ENCODE measurements at regions not wholly inside any gene's neighbourhood (a gene's known extent, or its start where the extent isn't known, plus 50 kb on each side); places are given as distances from the start of the nearest gene placed in this dataset.

DNA sequence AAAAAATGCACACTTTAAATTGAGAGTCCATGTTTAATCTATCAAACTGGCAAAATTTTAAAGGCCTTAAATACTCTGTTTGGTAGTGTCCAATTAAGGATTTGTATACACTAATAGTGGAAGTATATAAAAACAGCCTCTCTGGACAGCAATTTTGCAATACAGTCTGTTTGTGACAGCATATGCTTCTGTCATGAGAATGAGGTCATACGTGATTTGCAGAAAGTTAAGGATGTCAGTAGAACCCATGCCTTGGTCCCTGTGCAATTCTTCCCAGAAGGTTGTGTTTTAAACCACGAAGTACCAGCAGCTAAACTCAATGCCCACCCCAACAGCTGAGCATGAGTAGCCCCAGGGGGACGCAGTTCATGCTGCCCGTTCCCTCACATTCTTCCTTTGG is 78.4 kb downstream of the AIPL1 start:
- Histone ChIP-seq H3K27ac (no peak overlapping the region), H3K36me3 (no peaks in the 10 kb centered on the region), H3K4me1 (peaks cover 0 to 8% (median 0%) of the 10 kb centered on the region in 9 donors), H3K27me3 (peaks cover 0 to 14% (median 8%) of the 10 kb centered on the region in 7 donors), H3K4me3 (no peak overlapping the region), H3K9me3 (peaks cover 0 to 4% (median 0%) of the 10 kb centered on the region in 11 donors)
- 64 to 68% methylated on average over 4 of the region's 4 CpGs for WGBS, 2 donors
- TF ChIP-seq, protein P1, sequence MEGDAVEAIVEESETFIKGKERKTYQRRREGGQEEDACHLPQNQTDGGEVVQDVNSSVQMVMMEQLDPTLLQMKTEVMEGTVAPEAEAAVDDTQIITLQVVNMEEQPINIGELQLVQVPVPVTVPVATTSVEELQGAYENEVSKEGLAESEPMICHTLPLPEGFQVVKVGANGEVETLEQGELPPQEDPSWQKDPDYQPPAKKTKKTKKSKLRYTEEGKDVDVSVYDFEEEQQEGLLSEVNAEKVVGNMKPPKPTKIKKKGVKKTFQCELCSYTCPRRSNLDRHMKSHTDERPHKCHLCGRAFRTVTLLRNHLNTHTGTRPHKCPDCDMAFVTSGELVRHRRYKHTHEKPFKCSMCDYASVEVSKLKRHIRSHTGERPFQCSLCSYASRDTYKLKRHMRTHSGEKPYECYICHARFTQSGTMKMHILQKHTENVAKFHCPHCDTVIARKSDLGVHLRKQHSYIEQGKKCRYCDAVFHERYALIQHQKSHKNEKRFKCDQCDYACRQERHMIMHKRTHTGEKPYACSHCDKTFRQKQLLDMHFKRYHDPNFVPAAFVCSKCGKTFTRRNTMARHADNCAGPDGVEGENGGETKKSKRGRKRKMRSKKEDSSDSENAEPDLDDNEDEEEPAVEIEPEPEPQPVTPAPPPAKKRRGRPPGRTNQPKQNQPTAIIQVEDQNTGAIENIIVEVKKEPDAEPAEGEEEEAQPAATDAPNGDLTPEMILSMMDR (IDR thresholded peaks at IDR 0.05): no peak
- intact Hi-C loops (cut with DNase I): no loop called here
- DNase-seq: no peak
- no peak for ATAC-seq

DNA sequence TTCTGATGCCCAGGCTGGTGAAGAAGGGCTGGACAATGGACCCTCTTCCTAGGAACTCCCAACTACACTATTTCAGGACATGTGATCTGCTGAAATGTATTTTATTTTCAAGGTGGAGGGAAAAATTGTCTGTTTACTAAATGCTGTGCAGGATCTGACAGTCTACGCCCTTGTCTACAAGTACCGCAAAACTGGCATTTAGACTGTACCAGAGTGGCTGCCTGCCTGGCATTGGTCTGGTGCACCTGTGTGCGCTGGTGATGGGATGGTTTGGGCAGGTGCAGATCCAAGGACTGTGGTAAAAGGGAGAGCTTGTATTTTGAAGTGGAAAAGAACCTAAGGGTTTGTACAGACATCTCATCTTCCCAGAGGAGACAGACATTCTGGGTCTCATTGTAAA is 79.7 kb downstream of the AIPL1 start:
- ATAC-seq: no peak
- peaks cover 0 to 18% (median 8%) of the 10 kb centered on the region in 7 donors for H3K27me3 ChIP-seq
- WGBS, 2 donors: 81 to 94% methylated on average over 3 of the region's 3 CpGs

DNA sequence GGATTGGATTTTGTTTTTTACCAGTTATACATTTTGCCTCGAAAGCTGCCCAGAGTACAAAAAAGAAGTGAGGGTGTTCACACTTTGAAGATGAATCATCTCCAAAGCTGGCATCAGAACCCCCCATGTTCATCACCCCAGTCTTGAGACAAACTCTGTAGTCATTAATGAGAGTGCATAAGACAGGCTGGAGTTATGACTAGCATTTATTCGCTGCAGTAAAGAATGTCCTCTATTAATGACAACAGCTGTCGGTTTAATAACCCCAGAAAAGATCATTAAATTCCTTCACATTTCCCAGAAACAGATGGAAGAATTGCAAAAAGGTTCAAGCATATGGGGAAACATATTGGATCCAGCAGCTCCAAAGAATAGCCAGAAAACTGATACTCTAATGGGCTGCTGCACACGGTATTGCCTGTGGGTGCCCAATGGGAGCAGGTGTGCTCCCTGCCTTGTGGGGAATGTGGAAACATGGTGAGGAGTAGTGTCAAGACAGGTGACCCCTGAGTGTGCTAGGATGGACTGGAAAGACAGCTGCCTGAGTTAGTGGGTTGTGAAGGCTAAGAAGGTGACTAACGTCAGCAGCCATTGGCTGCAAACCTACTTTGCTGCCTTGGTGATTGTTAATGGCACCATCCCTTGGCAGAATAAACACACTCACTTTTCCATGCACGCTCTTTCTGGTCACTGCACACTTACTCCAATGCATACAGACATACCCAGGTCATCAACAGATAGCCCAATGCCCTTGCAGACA is 81.9 kb downstream of the AIPL1 start:
- Histone ChIP-seq H3K27me3 (peaks cover 0 to 19% (median 11%) of the 10 kb centered on the region in 7 donors), H3K36me3 (no peaks in the 10 kb centered on the region), H3K9me3 (peaks cover 0 to 4% (median 0%) of the 10 kb centered on the region in 11 donors), H3K4me1 (no peaks in the 10 kb centered on the region), H3K4me3 (no peak overlapping the region), H3K27ac (no peak overlapping the region)
- TF ChIP-seq, protein P1 (IDR thresholded peaks at IDR 0.05): no peak
- DNase-seq (no peak), ATAC-seq (no peak)
- intact Hi-C loops (cut with DNase I): no loop called here
- 81 to 83% methylated on average over 6 of the region's 6 CpGs for WGBS, 2 donors

More for the DNA sequence above, 79.7 kb downstream of the AIPL1 start:
- no peak overlapping the region for H3K27ac ChIP-seq
- H3K4me3 ChIP-seq: no peak overlapping the region
- peaks cover 0 to 4% (median 0%) of the 10 kb centered on the region in 11 donors for H3K9me3 ChIP-seq
- H3K36me3 ChIP-seq: no peaks in the 10 kb centered on the region
- TF ChIP-seq, protein P1 (IDR thresholded peaks at IDR 0.05): no peak
- intact Hi-C loops (cut with DNase I): no loop called here
- no peak for DNase-seq
- H3K4me1 ChIP-seq: no peaks in the 10 kb centered on the region

DNA sequence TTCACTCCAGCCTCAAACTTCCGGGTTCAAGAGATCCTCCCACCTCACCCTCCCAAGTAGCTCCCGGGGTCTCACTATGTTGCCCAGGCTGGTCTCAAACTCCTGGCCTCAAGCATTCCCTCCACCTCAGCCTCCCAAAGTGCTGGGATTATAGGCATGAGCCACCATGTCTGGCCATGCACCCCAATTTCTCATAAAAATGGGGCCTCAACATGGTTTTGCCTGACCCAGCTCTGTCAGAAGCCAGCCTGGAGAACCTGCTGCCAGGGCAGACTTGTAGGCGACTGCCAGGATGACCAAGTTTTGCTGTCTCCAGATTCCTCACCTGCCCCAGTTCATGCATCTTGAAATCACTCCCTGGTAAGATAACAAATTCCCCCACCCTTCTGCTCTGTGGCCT is 82.9 kb downstream of the AIPL1 start:
- Histone ChIP-seq H3K4me3 (no peak overlapping the region), H3K36me3 (no peaks in the 10 kb centered on the region), H3K4me1 (no peaks in the 10 kb centered on the region), H3K27me3 (peaks cover 0 to 19% (median 8%) of the 10 kb centered on the region in 7 donors), H3K27ac (no peak overlapping the region), H3K9me3 (peaks cover 0 to 4% (median 0%) of the 10 kb centered on the region in 11 donors)
- 91% methylated on average over 3 of the region's 3 CpGs for WGBS, 2 donors
- TF ChIP-seq, protein P1 (IDR thresholded peaks at IDR 0.05): no peak
- intact Hi-C loops (cut with DNase I): no loop called here
- ATAC-seq (no peak), DNase-seq (no peak)

Data from heart right ventricle (tissue), 16 donors.